ENCODE measurements at regions not wholly inside any gene's neighbourhood (a gene's known extent, or its start where the extent isn't known, plus 50 kb on each side); places are given as distances from the start of the nearest gene placed in this dataset.

- no peak for DNase-seq (ENCODE audit: insufficient read length, low spot score)
- no peak for TF ChIP-seq CTCF (IDR thresholded peaks at IDR 0.05; ENCODE audit: insufficient read depth, missing control alignments)
- no peak for FAIRE-seq
These were observed 429.7 kb downstream of the KIF16B start for GRCh38 chr20:16143596-16143995.

- DNase-seq (ENCODE audit: insufficient read length, low spot score) (no peak), FAIRE-seq (no peak)
- TF ChIP-seq CTCF (IDR thresholded peaks at IDR 0.05; ENCODE audit: insufficient read depth, missing control alignments), result no peak
These were observed 437.6 kb downstream of the KIF16B start for GRCh38 chr20:16135630-16136029.

- TF ChIP-seq CTCF (IDR thresholded peaks at IDR 0.05; ENCODE audit: insufficient read depth, missing control alignments), result no peak
- FAIRE-seq (no peak), DNase-seq (ENCODE audit: insufficient read length, low spot score) (no peak)
These were observed 441.0 kb downstream of the KIF16B start for GRCh38 chr20:16132036-16132798.

GRCh38 chr20:16129411-16129810 lies 443.8 kb downstream of the KIF16B start:
- FAIRE-seq, result no peak
- TF ChIP-seq CTCF (IDR thresholded peaks at IDR 0.05; ENCODE audit: insufficient read depth, missing control alignments), result no peak
- no peak for DNase-seq (ENCODE audit: insufficient read length, low spot score)

GRCh38 chr20:16128538-16129106 lies 444.6 kb downstream of the KIF16B start:
- no peak for DNase-seq (ENCODE audit: insufficient read length, low spot score)
- TF ChIP-seq CTCF (IDR thresholded peaks at IDR 0.05; ENCODE audit: insufficient read depth, missing control alignments), result no peak
- FAIRE-seq, result no peak

- TF ChIP-seq CTCF (IDR thresholded peaks at IDR 0.05; ENCODE audit: insufficient read depth, missing control alignments), result no peak
- FAIRE-seq (no peak), DNase-seq (ENCODE audit: insufficient read length, low spot score) (no peak)
These were observed 447.4 kb downstream of the KIF16B start for GRCh38 chr20:16125816-16126215.

Measured in D721Med (cell line).